Lower leg skin (tissue), 4 donors: ENCODE measurements at regions not wholly inside any gene's neighbourhood (a gene's known extent, or its start where the extent isn't known, plus 50 kb on each side); places are given as distances from the start of the nearest gene placed in this dataset.
A peak's percentile ranks its signal among the peaks of the same experiment; 100 is the strongest.

ENCODE experiments used
- DNase-seq, 2 donors: peaks; one replicate each; pipeline ENCODE4 v3.0.0-alpha.2; 2019; ENCODE audit warnings: low spot score in 2 of 2
- H3K4me3 ChIP-seq: fragments of 200-600 bp; sonication (generic); 2 replicates; pipeline ENCODE4 v1.5.1; 2017; ENCODE audit warnings: mild to moderate bottlenecking, low read depth; ENCODE audit not compliant: poor library complexity, severe bottlenecking
- CTCF ChIP-seq, 3 donors: fragments of 450-650 bp; IDR thresholded peaks; one replicate each; pipeline ENCODE4 v1.5.1; 2016; ENCODE audit warnings: antibody characterized with exemption in 3 of 3, mild to moderate bottlenecking in 3 of 3, moderate library complexity in 2 of 3
- POLR2A ChIP-seq, 2 donors: fragments of 450-650 bp; IDR thresholded peaks; one replicate each; pipeline ENCODE4 v1.6.1; 2016 to 2017; ENCODE audit warnings: antibody characterized with exemption in 2 of 2, mild to moderate bottlenecking in 1 of 2, moderate library complexity in 1 of 2
- WGBS, 2 donors: methylation state at CpG; one replicate each; pipeline ENCODE4 v1.1.5; 2018; 5-methylcytosine and 5-hydroxymethylcytosine counted together
- intact Hi-C: fragments of 100-400 bp; cut with DNase I; formaldehyde crosslinking; loops from one replicate; pipeline ENCODE4 v1.15.0; 2023; ENCODE audit warnings: low total_unique reads

DNA sequence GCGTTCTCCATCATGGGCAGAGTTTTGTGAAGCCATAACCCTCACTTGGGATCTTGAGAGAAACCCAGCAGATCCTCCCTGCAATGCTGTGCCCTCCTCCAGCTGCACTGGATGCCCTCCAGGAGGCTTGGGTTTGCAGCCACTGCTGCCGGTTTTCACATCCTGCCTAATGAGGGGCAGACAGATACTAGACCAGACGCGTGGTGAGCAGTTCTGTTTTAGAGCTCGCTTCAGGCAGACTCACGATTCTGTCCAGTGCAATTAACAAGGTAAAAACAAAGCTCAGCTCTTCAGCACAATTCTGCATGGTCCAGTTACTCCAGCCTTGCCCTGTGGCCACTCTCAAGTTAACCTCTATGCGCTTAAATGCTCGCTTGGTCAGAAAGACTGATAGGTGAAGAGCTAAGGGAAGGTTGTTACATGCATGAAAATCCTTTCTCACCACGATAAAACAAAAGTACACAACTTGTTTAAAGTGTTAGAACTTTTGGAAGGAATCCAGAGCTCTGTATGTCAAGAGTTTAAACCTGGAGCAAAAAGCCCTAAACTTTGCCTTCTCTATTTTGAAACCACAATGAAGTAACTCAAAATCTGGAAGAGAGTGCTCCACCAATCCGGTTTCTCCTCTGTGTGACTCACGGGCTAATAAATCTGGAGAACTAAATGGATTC is 292.3 kb upstream of the FAT3 start:
- TF ChIP-seq CTCF (IDR thresholded peaks at IDR 0.05) (no peak), POLR2A (IDR thresholded peaks at IDR 0.05) (no peak)
- intact Hi-C loops, result no loop called here
- WGBS, 2 donors, result 35 to 38% methylated on average over 11 of the region's 11 CpGs
- peak in 1 of 2 donors; percentile 84 for DNase-seq
- no peak overlapping the region for H3K4me3 ChIP-seq

DNA sequence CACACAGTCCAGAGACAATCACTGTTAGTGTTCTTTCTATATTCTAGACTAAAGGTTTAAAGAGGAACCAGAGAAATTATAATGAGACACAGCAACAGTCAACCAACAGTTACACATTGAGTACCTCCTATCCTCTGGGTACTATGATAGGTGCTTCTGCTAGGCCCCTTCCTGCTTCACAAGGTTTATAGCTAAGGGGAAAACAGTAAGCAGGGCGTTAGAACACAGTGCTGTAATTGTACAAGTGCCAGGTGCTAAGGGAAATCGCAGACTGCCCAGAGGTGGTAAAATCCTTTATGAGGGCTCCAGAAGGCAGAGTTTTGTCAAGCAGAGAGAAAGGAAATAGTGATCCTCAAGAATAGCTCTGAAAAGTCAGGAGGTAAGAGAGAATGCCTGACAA is 297.2 kb upstream of the FAT3 start:
- no peak overlapping the region for H3K4me3 ChIP-seq
- intact Hi-C loops, result no loop called here
- 52 to 61% methylated on average over 2 of the region's 2 CpGs for WGBS, 2 donors
- DNase-seq, result no peak
- TF ChIP-seq CTCF (IDR thresholded peaks at IDR 0.05) (no peak), POLR2A (IDR thresholded peaks at IDR 0.05) (no peak)

DNA sequence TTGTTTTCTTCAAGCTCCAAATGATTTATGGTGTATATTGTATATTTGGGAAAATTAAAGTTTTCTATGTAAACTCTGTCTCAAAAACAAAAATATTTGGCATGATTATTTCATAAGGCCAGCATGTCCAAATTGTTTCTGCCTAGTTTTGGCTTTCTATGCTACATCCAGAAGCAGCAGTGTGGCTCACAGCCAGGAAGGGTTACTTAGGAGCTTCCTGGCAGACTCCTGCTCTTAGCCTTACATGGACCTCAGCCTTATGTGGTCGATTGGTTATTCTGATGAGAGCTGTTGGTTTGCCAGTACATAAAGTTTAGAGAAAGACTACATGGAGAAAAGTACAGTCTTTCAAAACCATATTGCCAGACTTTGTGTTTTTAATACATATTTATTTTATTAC is 297.7 kb upstream of the FAT3 start:
- 37 to 43% methylated on average over 1 of the region's 1 CpG for WGBS, 2 donors
- DNase-seq, result no peak
- TF ChIP-seq CTCF (IDR thresholded peaks at IDR 0.05) (no peak), POLR2A (IDR thresholded peaks at IDR 0.05) (no peak)
- H3K4me3 ChIP-seq, result no peak overlapping the region
- intact Hi-C loops, result no loop called here

- no peak for DNase-seq
- TF ChIP-seq POLR2A (IDR thresholded peaks at IDR 0.05), result no peak
- TF ChIP-seq CTCF (IDR thresholded peaks at IDR 0.05), result no peak
- intact Hi-C loops, result loop anchor here (5.0 kb wide), 2 partner anchors 464 to 1726 kb away; no protein-coding TSS in a partner anchor
- 24 to 39% methylated on average over 1 of the region's 1 CpG for WGBS, 2 donors
- H3K4me3 ChIP-seq, result no peak overlapping the region
Observed at GRCh38 chr11:91922846-91923245, 301.8 kb upstream of the FAT3 start.

DNA sequence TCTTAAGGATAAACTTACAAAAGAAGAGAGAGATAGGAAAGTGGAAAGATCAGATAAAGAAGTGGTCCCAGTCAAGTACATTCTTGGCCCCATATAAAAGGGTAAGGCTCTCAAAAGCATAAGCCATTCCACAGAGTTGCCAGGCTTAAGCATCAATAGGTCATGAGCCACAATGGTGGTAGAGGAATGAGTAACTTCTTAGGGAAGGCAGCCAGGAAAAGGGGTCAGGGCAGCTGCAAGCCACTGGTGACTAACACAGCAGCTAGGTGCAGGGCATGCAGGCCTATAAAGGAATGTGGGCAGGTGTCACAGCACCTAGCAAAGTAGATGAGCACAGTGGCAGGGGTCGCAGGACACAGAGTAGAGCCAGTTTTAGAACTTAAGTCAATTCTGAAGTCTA is 302.6 kb upstream of the FAT3 start:
- intact Hi-C loops, result loop anchor here (5.0 kb wide), 2 partner anchors 465 to 1725 kb away; no protein-coding TSS in a partner anchor

More for the DNA sequence above, 302.6 kb upstream of the FAT3 start:
- DNase-seq, result no peak
- 76 to 87% methylated on average over 1 of the region's 1 CpG for WGBS, 2 donors
- TF ChIP-seq CTCF (IDR thresholded peaks at IDR 0.05), result no peak
- TF ChIP-seq POLR2A (IDR thresholded peaks at IDR 0.05), result no peak
- H3K4me3 ChIP-seq, result no peak overlapping the region
